LNCaP clone FGC (cell line): ENCODE measurements at regions not wholly inside any gene's neighbourhood (a gene's known extent, or its start where the extent isn't known, plus 50 kb on each side); places are given as distances from the start of the nearest gene placed in this dataset.

Experiments
- DNase-seq: peaks from one replicate; pipeline ENCODE4 v3.0.0-alpha.2; 2011; ENCODE audit warnings: low read depth
- H3K4me3 ChIP-seq: 2 replicates; pipeline ENCODE4 v1.5.1; 2011; ENCODE audit warnings: mild to moderate bottlenecking, low read depth, low read length, control low read depth
- CTCF ChIP-seq: IDR thresholded peaks from 2 replicates; pipeline ENCODE4 v1.5.1; 2012; ENCODE audit warnings: mild to moderate bottlenecking; ENCODE audit not compliant: control insufficient read depth, insufficient read depth; ENCODE audit errors: extremely low read depth

- no peak for TF ChIP-seq CTCF
- H3K4me3 ChIP-seq: no peak overlapping the region
- DNase-seq: no peak
These were observed 497.8 kb downstream of the MN1 start for GRCh38 chr22:27303718-27304117.

DNA sequence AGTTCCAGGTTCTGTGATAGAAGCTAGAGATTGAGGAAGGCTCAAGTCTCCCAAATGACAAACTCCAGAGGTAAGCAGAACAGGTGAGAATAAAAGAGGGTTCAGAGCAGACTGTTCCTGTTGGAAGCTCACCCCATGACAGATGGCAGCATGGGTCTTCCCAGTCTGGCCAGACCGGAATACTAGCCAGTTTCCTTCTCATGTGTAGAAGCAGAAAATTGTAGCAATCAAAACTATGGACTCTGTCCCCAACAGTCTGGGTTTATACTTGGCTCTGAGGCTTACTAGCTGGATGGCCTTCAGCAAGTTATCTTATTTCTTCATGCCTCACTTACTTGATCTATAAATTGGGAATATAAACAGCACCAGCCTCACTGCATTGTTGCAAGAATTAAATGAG lies 494.8 kb downstream of the MN1 start:
- DNase-seq: no peak
- H3K4me3 ChIP-seq: no peak overlapping the region
- no peak for TF ChIP-seq CTCF

DNA sequence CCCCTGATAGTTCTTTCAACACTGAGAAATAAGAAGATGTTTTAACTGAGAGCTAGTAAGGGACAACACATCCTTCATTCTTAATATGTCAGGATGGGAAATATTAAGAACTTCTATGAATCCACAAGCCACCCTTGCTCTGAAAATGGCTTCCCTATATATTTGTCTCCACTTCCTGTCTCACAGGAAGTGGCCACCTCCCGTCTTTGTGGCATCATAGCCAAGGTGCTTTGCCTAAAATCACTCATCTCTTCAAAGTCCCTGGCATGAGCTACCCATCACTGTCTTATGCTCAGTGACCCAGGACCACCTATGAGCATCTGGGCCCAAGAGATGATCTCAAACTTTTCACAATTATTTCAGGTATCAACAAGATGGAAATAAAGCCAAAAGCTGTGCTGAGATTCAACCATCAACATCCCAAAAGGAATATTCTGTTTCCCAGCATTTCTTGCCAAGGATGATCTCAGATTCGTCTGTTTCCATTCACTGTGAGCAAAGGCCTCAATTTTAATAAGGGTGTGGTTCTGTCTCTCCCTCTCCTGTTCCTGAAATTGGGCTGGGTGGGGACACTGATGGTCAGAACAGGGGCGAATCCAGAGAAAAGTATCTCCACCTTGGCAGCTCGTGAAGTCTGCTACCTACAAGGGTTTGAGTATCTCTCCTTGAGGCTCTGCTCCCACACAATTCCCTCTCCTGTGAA lies 493.9 kb downstream of the MN1 start:
- no peak overlapping the region for H3K4me3 ChIP-seq
- no peak for TF ChIP-seq CTCF
- DNase-seq: no peak

- TF ChIP-seq CTCF: no peak
- DNase-seq: no peak
- no peak overlapping the region for H3K4me3 ChIP-seq
These were observed 493.0 kb downstream of the MN1 start for GRCh38 chr22:27308513-27308912.

DNA sequence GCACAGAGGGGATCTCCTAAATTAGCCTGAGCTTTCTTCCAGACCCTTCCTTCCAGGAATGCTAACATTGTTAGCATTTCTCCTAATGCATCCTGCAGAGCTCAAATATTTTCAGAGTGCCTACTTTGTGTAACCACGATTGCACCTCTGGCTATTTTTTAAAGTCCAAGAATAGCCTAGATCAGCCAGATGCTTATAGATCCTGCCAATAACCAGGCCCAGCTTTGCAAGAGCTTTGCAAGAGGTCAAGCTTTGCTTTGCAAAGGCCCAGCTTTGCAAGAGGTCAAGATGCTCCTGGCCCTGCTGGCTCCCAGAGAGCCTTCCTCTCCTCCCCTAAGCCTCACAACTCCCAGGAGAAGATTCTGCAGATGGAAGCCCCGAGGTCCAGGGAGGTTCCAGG lies 491.9 kb downstream of the MN1 start:
- DNase-seq: no peak
- no peak overlapping the region for H3K4me3 ChIP-seq
- TF ChIP-seq CTCF: no peak

- no peak for DNase-seq
- TF ChIP-seq CTCF: no peak
- no peak overlapping the region for H3K4me3 ChIP-seq
These were observed 490.4 kb downstream of the MN1 start for GRCh38 chr22:27310966-27311697.
